HG03139 (cell line): ENCODE measurements at regions not wholly inside any gene's neighbourhood (a gene's known extent, or its start where the extent isn't known, plus 50 kb on each side); places are given as distances from the start of the nearest gene placed in this dataset.
A peak's percentile ranks its signal among the peaks of the same experiment; 100 is the strongest.
"Not testable (repeated sequence)": the region's sequence is repeated elsewhere in the genome, so short reads cannot be mapped to it uniquely, and the experiment has no call there.

Experiments
- ATAC-seq: cut with Tn5 transposase; IDR thresholded peaks from one replicate; pipeline ENCODE4 v1.9.1; 2021; ENCODE audit not compliant: unreplicated experiment

DNA sequence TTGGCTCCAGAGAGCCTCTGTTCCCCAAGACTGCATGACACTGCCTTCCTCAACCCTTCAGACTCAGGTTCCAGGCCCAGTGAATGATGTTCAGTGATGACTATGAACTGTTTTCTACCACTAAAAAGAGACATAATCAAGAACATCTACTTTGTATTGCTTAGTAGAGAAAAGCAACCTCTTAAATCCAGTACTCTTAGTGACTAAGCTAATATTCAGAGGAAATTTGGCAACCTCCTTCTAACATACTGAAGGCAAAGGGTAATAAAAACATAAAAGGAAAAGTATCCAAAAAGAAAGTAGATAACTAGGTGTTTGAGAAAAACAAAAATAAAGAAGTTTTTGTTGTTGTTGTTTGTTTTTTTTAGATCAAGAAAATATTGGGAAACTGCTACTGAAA is 153.3 kb upstream of the RUNX1 start:
- ATAC-seq = no peak

DNA sequence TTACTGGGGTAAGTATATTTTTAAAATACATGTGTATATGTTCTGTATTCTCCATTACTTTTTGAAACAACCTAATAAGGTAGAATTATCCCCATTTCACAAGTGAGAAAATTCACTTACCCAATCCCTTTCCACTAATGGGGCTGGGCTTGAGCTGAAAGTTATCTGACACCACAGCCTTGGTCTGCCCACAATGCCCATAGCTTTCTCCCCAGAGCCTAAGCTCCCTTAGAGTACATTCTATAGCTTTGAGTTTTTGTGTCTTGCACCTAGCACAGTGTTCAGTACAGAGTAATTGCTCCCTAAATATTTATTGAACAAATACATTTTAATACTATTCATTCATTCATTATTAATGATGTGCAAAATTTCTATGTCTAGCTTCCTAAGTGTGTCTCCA is 152.7 kb upstream of the RUNX1 start:
- ATAC-seq = no peak

DNA sequence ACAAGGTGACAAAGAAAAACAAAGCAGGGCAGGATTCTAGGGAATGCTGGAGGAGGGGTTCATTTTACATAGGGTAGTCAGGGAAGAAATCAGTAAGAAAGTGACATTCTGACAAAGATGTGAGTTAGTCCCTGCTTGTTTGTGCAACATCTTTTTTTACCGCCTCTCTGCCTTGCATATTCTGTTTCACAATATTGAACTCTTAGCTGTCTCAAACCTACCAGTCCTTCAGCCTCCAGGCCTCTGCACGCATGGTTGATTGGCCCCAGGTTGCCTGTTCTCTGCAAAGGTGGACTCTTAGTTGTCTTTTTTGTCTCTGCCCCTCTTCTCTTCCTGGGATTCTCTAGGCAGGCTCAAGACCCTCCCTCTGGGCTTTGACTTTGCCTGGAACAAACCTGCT is 152.2 kb upstream of the RUNX1 start:
- ATAC-seq = no peak

DNA sequence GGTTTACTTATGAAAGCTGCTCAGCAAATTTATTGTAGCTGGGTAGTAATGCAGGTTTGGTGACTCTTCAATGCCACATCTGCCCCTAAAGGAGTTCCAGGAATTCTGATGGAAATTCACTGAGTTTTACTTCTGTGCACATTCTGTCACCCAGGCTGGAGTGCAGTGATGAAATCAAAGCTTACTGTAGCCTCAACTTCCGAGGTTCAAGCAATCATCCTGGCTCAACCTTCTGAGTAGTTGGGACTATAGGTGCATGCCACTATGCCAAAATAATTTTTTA is 150.6 kb upstream of the RUNX1 start:
- ATAC-seq = no peak

DNA sequence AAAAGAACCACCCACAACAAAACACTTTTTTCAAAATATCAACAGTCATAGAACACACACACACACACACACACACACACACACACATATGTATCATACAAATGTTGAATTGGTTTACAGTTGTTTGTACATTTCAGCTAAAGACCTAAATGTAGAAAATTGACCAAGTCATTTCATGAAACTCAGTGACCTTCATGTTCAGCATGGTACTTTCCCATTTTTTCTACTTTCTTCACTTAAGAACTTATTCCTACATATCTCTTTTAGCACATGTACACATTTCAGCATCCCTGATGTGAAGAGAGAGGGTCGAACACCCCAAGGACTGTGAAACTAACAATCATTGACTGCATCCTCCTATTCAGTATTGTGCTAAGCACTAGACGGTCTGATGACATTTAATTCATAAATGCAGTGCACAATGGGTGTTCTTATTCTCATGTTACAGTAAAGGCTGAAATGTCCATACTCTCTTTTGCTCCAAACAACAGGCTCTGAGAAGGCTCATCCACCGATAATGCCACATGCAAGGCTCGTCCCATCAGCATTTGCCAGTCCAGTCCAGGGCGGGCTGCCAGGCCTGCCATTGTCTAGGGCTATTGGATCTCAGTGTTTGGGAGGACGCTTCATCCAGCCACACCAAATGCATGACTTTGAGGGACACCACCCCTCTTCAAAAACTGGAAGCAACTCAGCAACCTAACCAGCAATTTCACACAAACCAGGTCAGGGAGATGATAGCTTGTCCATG is 150.1 kb upstream of the RUNX1 start:
- no peak for ATAC-seq

DNA sequence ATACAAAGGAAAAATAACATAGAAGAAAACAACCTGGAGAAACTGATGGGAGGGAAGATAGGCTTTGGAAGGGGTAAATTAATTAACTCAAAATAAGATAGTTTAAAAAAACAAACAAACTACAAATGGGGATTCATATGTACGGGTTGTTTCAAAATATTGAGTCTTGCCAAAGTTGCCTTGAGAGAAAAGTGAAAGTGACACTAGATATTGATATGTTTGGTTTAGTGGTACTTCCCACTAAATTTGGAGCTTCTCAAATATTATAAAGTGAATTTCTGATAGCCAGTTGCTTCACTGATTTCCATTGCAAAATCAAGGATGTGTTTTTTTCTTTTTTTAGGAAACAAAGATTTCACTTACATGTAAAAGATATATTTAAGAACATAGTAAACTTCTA is 149.5 kb upstream of the RUNX1 start:
- no peak for ATAC-seq

DNA sequence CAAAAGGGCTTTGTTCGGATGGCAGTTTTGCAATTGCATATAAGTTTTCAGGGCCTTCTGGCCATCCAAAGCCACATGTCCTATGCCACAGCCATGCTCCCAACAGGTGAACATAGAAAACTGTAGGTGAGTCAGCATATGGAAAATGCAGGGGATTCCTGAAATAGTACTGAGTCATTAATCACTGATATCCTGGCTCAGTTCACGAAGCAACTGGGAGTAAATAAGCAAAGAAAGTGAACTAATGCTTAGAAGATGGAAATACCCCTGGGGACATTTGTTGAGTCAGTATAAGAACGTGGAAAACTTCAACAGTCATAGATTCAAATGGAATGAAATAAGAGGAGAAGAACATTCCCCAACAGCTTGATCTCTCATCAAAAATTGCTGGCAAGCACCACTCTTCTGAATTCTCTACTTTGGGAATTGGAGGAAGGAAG is 148.9 kb upstream of the RUNX1 start:
- no peak for ATAC-seq

DNA sequence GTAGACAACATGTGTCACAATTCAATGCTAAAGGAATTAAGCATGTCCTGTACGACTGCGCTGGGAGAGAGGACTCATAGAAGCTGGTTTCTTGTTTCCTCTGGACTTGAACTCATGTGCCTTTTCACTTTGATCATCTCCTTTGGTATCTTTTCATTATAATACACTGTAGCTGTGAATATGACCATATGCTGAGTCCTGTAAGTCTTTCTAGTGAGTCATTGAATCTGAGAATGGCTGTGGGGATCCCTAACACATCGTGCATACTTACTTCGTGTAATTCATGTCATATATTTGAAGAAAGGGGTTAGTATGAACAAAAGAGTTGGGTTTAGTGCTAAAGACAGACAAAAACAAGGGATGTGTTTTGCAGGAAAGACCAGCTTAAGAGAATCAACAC is 148.1 kb upstream of the RUNX1 start:
- ATAC-seq = no peak

DNA sequence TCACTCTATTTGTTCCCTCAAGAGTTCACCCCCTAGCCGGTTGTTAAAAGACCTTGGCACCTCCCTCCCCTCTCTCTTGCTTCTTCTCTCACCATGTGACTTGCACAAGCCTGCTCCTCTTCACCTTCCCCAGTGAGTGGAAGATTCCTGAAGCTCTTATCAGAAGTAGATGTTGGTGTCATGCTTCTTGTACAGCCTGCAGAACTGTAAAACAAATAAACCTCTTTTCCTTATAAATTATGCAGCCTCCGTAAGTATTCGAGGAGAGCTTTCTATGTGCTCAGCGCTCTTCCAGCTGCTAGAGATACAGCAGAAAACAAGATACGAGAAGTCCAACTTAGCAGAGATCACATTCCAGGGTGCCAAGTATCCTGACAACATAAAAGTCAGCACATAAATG is 147.0 kb upstream of the RUNX1 start:
- no peak for ATAC-seq

DNA sequence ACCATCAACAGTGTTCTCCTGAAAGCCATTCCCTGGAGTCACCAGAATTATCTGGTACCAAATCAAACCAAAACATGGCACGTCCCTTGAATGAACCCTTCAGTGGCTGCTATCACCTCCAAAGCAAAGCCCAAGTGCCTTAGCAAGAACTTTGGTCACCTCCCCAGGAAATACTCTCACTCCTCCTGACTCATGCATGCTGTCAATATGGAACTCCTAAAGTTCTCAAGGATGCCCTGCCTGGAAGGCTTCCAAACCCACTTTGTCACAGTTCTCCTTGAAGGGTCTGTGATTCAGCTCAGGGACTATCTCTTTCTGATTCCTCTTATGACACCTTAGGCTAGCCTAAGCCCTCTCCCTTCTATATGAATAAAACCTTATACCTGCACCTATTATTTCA is 146.1 kb upstream of the RUNX1 start:
- no peak for ATAC-seq

DNA sequence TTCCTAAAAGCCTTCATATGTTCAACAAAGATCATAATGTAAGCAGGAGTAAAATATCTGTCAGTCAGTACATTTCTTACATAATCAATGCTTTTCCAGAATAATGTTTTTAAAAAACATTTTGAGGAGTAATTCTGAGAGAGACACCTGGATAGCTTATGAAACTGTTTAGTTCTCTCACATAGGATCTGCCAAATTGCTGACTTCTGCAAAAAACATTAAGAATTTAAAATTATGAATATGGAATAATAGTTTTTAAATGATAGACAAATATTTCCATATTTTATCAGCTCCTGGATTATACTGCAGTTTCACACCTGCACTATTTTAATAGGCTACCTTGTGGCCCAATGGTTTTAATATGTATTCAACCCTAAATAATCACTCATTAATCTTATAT is 142.7 kb upstream of the RUNX1 start:
- ATAC-seq = no peak

DNA sequence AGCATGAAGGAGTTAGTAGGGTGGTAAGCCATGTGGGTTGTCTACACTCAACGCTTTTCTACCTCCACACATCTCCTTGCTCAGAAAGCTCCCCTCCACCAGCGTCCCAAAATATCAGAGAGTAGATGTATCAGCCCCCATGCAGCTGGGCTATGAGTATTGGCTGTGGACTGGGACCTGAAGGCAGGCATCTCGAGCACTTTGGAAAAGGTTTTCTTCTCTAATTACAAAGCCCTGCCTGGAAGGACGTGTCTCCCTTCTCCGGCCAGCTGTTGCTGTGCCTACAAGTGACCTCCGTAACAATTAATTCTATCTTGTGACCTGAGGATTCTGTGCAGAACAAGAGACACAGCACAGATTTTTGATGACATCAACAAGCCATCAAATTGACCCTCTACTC is 142.0 kb upstream of the RUNX1 start:
- ATAC-seq = no peak

DNA sequence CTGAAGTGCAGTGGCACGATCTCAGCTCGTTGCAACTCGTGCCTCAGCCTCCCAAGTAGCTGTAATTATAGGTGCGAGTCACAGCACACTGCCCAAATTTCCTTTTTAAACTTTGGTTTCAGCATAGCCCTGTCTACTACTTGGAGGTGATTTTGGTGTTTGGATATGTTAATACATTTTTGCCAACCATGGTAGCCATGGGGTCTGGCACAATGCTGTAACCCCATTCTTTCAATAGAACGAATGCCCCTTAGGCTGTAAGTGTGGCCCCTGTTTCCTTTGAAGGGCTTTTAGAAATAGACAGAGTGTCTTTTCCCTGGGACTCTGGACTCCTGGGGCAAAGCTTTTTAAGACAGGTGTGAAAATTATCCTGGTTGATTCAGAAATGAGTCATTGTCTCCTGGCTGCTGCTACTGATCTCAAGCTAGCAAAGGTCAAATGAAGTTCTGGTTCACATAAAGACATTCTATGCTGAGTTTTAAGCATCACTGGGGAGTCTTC is 141.1 kb upstream of the RUNX1 start:
- no peak for ATAC-seq

DNA sequence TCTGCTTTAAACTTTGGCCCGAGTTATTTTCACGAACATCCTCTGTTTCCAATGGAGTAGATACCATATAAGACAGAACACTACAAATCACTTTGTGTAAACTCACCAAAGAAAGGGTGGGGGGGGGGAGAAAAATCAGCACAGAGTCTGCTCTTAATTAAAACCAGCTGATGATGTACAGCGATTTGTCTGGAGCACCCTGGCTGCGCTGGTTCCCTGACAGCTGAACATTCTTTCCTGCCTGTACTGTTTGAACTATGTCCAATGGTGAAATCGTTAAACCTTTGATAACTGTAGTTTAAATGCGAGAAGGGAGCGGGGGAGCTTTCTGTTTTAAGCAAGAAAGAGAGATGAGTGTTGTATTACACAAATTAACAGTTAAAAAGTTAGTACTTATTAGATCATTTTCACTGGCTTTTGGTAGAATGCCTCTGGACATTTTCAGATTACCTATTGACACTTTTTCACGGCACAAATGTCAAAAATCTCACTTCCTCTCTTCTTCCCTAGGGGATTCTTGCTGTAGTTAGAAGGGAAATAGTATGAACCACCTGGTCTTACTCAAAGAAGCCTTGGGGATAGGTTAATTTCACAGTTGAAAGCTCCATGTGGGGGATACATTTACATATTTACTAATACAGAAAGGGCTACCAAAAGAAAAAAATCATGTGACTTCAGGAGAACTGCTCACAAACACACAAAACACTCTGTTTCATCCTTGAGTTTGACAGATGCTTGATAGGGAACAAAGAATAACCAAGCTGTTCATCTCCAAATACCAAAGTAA is 140.2 kb upstream of the RUNX1 start:
- ATAC-seq = peak; percentile 89

DNA sequence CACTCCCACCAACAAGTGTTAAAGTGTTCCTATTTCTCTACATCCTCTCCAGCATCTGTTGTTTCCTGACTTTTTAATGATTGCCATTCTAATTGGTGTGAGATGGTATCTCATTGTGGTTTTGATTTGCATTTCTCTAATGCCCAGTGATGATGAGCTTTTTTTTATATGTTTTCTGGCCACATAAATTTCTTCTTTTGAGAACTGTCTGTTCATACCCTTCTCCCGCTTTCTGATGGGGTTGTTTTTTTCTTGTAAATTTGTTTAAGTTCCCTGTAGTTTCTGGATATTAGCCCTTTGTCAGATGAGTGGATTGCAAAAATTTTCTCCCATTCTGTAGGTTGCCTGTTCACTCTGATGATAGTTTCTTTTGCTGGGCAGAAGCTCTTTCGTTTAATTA is 134.3 kb upstream of the RUNX1 start:
- not testable (repeated sequence) for ATAC-seq

DNA sequence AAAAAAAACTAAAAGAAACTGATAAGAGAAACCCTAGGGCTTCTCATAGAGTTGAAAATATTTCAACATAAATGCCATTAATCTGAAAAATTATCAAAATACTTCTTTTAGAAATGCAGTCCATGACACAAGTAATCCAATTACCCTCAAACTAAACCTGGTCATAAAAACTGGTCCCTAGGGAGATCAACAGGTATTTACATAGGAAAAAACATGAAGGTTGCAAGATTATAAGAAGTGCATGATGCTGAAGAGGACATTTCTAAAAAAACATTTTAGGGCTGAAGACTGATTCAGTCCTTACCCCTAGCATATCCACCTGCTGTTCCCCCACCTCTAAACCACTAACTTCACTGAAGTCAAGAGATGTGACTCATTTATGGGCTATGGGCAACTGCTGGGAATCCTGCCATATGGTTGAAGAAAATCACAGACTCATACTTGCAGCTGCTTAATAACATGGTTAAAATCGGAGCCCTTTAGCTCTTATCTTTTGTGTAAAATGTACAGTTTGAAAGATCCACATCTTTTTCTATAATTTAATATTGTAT is 131.0 kb upstream of the RUNX1 start:
- ATAC-seq = no peak

DNA sequence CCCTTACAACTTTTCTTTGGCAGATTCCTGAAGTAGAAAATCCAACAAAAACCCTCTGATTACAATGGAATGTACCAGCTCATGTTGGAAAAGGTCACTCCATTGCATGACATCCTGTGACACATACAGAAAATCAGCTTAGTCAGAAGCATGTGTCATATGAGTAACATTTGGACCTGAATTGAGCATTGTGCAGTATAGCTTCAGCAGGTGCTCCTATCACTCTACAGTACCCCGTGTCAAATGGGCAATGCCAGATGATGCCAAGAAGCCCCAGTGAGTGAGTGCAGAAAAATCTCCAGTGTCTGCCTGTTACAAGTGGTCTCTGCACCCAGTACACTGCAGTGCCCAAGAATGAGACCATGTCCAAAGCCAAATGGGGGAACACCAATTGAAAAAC is 129.7 kb upstream of the RUNX1 start:
- ATAC-seq = no peak

DNA sequence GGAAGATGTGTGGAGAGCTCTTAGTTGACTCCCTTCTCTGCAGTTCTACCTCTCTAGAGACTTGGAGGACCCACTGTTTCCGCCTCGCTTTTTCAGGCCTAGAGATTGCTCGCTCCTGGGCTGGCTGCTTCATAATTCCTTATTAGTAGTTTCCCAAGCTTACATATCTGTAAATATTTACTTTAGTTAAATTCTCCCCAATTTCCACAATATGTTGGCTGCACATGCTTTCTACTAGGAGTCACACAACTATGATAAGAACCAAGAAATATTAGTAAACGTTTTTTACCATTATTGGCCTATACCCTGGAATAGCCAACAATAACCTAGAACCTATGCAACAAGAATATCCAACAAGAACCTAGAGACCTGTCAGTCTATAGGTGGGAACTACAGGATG is 129.0 kb upstream of the RUNX1 start:
- ATAC-seq = no peak

DNA sequence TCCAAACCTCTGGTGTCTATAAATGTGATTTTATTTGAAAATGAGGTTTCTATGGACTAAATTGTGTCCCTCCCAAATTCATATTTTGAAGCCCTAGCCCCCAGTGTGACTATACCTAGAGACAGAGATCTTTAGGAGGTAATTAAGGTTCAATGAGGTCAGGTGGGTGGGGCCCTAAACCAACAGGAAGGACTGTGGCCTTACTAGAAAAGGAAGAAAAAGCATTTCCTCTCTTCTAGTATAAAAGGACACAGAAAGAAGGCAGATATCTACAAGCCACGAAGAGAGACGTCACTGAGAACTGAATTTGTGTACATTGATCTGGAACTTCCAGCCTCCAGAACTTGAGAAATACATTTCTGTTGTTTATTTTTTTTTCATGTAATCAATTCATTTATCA is 123.1 kb upstream of the RUNX1 start:
- ATAC-seq = no peak

DNA sequence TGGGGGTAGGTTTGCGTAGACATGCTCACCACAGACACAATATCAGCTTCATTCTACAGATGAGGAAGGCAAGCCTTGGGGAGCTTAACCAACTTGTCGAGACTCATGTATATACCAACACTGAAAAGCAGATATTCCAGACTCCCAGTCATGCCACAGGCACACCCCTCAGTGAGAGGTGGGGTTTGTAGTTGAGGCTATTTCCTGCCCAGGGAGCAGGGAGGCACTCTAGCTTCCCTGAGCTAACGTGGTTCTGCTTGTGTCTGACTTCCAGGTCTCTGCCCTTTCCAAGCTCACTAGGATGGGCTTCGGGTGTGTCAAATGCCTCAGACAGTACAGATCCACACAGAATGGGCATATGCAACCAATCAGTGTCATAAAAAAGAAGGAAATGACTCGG is 122.3 kb upstream of the RUNX1 start:
- no peak for ATAC-seq

DNA sequence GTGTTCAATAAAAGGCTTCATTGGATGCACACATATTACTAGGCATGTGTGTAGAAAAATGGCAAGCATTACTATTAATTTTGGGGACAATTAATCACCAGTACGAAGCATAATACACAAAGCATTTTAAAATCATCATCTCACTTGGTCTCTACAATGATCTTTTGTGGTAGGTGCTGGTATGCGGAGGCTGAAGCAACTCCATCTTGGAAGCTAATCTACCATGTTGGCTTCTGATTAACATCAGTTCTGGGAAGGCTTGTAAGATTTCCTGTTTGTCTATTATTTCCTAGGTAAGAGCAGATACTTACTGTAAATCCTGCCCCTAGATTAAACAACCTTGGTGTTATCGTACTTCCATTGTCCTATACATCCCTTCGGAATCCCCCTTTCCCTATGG is 121.7 kb upstream of the RUNX1 start:
- ATAC-seq = no peak

DNA sequence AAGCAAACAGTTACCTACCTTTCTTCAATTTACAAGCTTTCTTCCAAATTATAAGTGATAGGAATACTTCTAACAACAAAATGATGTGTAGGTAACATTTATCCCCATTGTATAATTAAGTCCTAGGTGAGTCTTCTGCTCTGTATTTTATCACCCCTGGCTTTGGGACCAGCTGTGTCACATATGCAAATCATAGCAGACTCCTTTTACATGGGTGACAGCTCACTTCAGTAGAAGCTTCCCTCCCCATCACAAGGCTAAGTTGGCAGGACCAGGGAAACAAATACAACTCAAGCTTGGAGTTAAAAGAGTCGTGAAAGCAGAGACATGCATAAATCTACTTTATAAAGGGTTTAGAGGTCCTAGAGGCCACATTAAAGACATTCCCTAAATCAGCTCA is 121.1 kb upstream of the RUNX1 start:
- ATAC-seq = no peak
